ENCODE measurements at regions not wholly inside any gene's neighbourhood (a gene's known extent, or its start where the extent isn't known, plus 50 kb on each side); places are given as distances from the start of the nearest gene placed in this dataset.

GRCh38 chr2:41695198-41696113 is 352.4 kb upstream of the PKDCC start:
- DNase-seq (ENCODE audit: low read depth): no peak
- no peak overlapping the region for H3K4me3 ChIP-seq (ENCODE audit: low read depth, low read length)
- no peak for TF ChIP-seq CTCF (IDR thresholded peaks at IDR 0.05; ENCODE audit: insufficient read depth, low read depth, low read length, missing control alignments)

DNA sequence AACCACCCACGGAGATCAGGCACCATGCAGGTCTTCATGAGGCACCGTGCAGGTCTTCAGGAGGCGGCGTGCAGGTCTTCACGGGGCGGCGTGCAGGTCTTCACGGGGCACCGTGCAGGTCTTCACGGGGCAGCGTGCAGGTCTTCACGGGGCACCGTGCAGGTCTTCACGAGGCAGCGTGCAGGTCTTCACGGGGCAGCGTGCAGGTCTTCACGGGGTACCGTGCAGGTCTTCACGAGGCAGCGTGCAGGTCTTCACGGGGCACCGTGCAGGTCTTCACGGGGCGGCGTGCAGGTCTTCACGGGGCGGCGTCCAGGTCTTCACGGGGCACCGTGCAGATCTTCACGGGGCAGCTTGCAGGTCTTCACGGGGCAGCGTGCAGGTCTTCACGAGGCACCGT is 350.4 kb upstream of the PKDCC start:
- no peak overlapping the region for H3K4me3 ChIP-seq (ENCODE audit: low read depth, low read length)
- DNase-seq (ENCODE audit: low read depth): no peak
- TF ChIP-seq CTCF (IDR thresholded peaks at IDR 0.05; ENCODE audit: insufficient read depth, low read depth, low read length, missing control alignments): no peak

GRCh38 chr2:41698678-41699422 is 349.0 kb upstream of the PKDCC start:
- no peak overlapping the region for H3K4me3 ChIP-seq (ENCODE audit: low read depth, low read length)
- TF ChIP-seq CTCF (IDR thresholded peaks at IDR 0.05; ENCODE audit: insufficient read depth, low read depth, low read length, missing control alignments): peak; percentile 80
- DNase-seq (ENCODE audit: low read depth): peak; percentile 41

- H3K4me3 ChIP-seq (ENCODE audit: low read depth, low read length): no peak overlapping the region
- TF ChIP-seq CTCF (IDR thresholded peaks at IDR 0.05; ENCODE audit: insufficient read depth, low read depth, low read length, missing control alignments): no peak
- no peak for DNase-seq (ENCODE audit: low read depth)
Measured at GRCh38 chr2:41701231-41701630, 346.6 kb upstream of the PKDCC start.

DNA sequence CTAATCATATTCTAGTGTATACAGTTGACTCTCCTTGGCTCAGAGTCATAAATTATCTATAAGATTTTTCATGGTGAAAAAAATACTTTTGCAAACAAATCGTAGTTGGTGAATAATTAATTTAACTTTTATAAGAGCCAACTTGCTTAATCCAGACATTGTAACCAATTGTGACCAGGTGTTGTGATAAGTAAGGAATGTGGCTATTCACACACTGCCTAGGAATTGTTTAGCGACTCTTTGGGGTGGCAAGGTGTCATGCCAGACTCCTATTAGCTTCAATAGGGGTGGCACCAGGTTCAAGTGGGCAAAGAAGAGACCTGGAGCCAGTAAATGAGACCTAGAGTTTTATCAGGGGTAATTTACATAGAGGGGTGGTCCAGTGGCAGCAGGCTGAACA is 344.7 kb upstream of the PKDCC start:
- DNase-seq (ENCODE audit: low read depth): no peak
- H3K4me3 ChIP-seq (ENCODE audit: low read depth, low read length): no peak overlapping the region
- TF ChIP-seq CTCF (IDR thresholded peaks at IDR 0.05; ENCODE audit: insufficient read depth, low read depth, low read length, missing control alignments): no peak

DNA sequence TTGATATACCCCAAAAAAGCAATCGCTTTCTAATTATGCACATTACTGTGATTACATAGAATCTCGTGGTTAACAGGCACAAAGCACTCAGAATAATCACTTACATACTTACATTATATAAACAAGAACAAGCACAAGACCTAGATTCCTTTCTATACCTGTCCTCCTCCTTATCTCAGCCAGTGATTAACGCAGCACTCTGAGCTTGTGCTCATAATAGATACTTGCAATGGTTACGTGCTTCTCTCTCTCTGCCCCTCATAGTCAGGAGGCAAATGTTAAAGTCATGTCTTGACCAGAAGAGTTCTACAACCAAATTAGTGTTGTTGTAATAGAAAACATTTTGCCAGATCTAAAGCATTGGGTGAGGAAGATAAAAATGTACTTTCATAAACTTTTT is 342.2 kb upstream of the PKDCC start:
- no peak for TF ChIP-seq CTCF (IDR thresholded peaks at IDR 0.05; ENCODE audit: insufficient read depth, low read depth, low read length, missing control alignments)
- H3K4me3 ChIP-seq (ENCODE audit: low read depth, low read length): no peak overlapping the region
- no peak for DNase-seq (ENCODE audit: low read depth)

All from GM12865 (cell line).